Dedifferentiated amniotic fluid mesenchymal stem cell (primary cell): ENCODE measurements at regions not wholly inside any gene's neighbourhood (a gene's known extent, or its start where the extent isn't known, plus 50 kb on each side); places are given as distances from the start of the nearest gene placed in this dataset.

ENCODE experiments used
- DNase-seq: peaks from one replicate; pipeline ENCODE4 v3.0.0-alpha.2; 2016; ENCODE audit errors: extremely low spot score

- no peak for DNase-seq
Measured at GRCh38 chr9:88734527-88734926, 199.5 kb downstream of the NXNL2 start.

- no peak for DNase-seq
Measured at GRCh38 chr9:88736136-88736637, 201.2 kb downstream of the NXNL2 start.

- DNase-seq = no peak
Measured at GRCh38 chr9:88737031-88737430, 202.1 kb downstream of the NXNL2 start.

GRCh38 chr9:88737876-88738275, 202.9 kb downstream of the NXNL2 start:
- DNase-seq = no peak

GRCh38 chr9:88738709-88739108, 203.7 kb downstream of the NXNL2 start:
- peak; percentile 93 for DNase-seq

- DNase-seq = no peak
Measured at GRCh38 chr9:88739373-88739772, 204.4 kb downstream of the NXNL2 start.

GRCh38 chr9:88740844-88741243, 205.9 kb downstream of the NXNL2 start:
- no peak for DNase-seq

- DNase-seq = no peak
Measured at GRCh38 chr9:88741335-88741734, 206.4 kb downstream of the NXNL2 start.

- peak; percentile 93 for DNase-seq
Measured at GRCh38 chr9:88742483-88742882, 207.5 kb downstream of the NXNL2 start.

GRCh38 chr9:88742905-88743304, 207.9 kb downstream of the NXNL2 start:
- DNase-seq = no peak

- peak; percentile 86 for DNase-seq
Measured at GRCh38 chr9:88745276-88746001, 210.5 kb downstream of the NXNL2 start.

GRCh38 chr9:88746029-88746742, 211.2 kb downstream of the NXNL2 start:
- peak; percentile 92 for DNase-seq

- DNase-seq = no peak
Measured at GRCh38 chr9:88746743-88747398, 211.9 kb downstream of the NXNL2 start.

GRCh38 chr9:88747768-88748167, 212.8 kb downstream of the NXNL2 start:
- no peak for DNase-seq

- no peak for DNase-seq
Measured at GRCh38 chr9:88748566-88749261, 213.7 kb downstream of the NXNL2 start.

GRCh38 chr9:88749420-88749819, 214.4 kb downstream of the NXNL2 start:
- DNase-seq = no peak

GRCh38 chr9:88750832-88751360, 215.9 kb downstream of the NXNL2 start:
- no peak for DNase-seq

- DNase-seq = no peak
Measured at GRCh38 chr9:88751781-88752180, 216.8 kb downstream of the NXNL2 start.

GRCh38 chr9:88753691-88754367, 218.9 kb downstream of the NXNL2 start:
- no peak for DNase-seq

- no peak for DNase-seq
Measured at GRCh38 chr9:88754452-88754851, 219.5 kb downstream of the NXNL2 start.

- DNase-seq = no peak
Measured at GRCh38 chr9:88754886-88755285, 219.9 kb downstream of the NXNL2 start.
